ENCODE measurements at regions not wholly inside any gene's neighbourhood (a gene's known extent, or its start where the extent isn't known, plus 50 kb on each side); places are given as distances from the start of the nearest gene placed in this dataset.

DNA sequence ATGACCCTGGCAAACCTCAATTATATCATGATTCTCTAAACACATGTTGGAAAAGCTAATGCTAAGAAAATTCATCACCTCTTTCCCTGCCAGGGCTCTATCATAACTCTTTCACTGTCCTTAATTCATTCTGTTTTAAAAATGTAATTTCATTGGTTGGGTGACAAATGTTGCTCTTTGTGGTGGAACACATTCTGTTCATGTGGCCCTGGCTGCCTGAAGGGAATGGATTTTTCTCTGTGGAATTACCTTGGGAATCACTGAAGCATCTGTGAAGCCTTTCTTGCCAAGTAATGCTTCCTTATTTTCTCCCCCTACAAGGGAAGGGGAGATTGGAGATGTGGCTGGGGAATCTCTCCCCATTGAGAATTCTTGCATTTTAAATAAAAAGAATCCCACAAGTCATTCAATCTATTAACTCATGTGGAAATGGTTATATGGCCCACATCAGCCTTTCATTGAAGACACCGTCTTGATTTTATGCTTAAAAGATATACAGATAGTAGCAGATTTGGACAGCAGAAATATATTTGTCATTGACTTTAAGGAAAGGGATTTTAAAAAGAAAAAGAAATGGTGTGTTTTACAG lies 201.8 kb upstream of the NMUR2 start:
- TF ChIP-seq, protein P1, sequence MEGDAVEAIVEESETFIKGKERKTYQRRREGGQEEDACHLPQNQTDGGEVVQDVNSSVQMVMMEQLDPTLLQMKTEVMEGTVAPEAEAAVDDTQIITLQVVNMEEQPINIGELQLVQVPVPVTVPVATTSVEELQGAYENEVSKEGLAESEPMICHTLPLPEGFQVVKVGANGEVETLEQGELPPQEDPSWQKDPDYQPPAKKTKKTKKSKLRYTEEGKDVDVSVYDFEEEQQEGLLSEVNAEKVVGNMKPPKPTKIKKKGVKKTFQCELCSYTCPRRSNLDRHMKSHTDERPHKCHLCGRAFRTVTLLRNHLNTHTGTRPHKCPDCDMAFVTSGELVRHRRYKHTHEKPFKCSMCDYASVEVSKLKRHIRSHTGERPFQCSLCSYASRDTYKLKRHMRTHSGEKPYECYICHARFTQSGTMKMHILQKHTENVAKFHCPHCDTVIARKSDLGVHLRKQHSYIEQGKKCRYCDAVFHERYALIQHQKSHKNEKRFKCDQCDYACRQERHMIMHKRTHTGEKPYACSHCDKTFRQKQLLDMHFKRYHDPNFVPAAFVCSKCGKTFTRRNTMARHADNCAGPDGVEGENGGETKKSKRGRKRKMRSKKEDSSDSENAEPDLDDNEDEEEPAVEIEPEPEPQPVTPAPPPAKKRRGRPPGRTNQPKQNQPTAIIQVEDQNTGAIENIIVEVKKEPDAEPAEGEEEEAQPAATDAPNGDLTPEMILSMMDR (IDR thresholded peaks at IDR 0.05): no peak
- H3K4me1 Mint-ChIP-seq: no peaks in the 10 kb centered on the region
- ChIA-PET CTCF (no interaction called here), POLR2A (no interaction called here)
- peaks cover 2% of the 10 kb centered on the region for H3K9me3 Mint-ChIP-seq
- H3K27me3 Mint-ChIP-seq: no peaks in the 10 kb centered on the region
- intact Hi-C loops (cut with micrococcal nuclease): no loop called here
- H3K36me3 Mint-ChIP-seq (ENCODE audit: low read depth): no peaks in the 10 kb centered on the region
- ATAC-seq (ENCODE audit: low read depth) (no peak), DNase-seq (no peak)
- H3K4me3 Mint-ChIP-seq: no peak overlapping the region
- H3K27ac Mint-ChIP-seq: no peak overlapping the region

DNA sequence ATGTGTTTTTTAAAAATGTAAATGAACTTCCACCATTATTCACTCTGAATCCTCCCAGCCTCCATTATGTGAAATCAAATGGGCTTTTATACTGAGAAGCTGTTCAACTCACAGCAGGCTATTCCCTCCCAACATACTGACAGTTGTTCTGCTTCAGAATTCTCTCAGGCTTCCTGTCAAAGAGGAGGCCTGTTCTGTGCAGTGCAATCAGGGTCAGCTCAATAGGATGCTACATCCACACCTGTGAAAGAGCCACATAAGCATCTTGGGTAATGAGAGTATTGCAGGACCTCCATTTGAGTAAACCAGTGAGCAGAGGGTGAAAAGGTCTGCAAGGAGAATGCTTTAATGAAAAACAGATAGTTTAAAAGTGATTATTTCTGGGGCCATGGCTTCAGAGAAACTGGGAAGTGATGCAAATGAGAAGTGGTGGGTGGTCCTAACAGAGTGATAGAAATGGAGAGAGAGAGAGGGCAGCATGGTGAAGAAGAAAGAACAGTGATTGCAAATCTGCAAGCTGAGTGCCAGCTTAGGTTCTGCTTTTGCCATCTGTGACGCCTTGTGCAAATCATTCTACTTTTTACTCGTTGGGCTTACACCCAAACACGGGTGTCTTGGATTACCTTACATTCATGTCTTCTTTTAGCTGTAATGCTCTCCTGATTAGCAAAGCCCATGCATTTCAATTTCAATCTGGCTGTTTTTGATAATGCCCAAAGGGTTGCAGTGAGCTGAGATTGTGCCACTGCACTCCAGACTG lies 202.5 kb upstream of the NMUR2 start:
- no peaks in the 10 kb centered on the region for H3K36me3 Mint-ChIP-seq (ENCODE audit: low read depth)
- no peak overlapping the region for H3K27ac Mint-ChIP-seq
- H3K4me1 Mint-ChIP-seq: no peaks in the 10 kb centered on the region
- TF ChIP-seq, protein P1 (IDR thresholded peaks at IDR 0.05): no peak
- H3K27me3 Mint-ChIP-seq: no peaks in the 10 kb centered on the region
- intact Hi-C loops (cut with micrococcal nuclease): no loop called here
- H3K9me3 Mint-ChIP-seq: peaks cover 2% of the 10 kb centered on the region
- no peak overlapping the region for H3K4me3 Mint-ChIP-seq
- no peak for DNase-seq
- no peak for ATAC-seq (ENCODE audit: low read depth)
- CTCF ChIA-PET: no interaction called here
- POLR2A ChIA-PET: no interaction called here

DNA sequence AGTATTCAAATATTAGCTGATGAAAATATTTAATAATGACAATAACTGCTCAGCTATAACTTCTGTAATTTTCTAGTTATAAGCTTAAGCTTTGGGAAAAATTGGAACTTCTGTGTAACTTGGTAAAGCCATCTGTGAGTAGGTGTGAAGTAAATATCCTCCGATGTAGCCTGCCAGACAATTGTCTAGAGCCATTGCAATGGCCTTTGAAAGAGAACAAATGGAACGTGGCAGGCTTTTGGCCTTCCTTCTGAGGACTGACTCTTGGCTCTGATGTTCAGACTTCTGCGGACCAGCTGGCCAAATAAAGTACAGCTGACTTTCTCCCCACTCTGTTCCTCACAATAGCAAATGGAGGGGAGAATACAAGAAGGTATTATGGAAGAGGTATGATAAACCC lies 203.4 kb upstream of the NMUR2 start:
- ATAC-seq (ENCODE audit: low read depth) (no peak), DNase-seq (no peak)
- Mint-ChIP-seq H3K4me1 (no peaks in the 10 kb centered on the region), H3K9me3 (peaks cover 2% of the 10 kb centered on the region), H3K27ac (no peak overlapping the region), H3K27me3 (no peaks in the 10 kb centered on the region), H3K36me3 (ENCODE audit: low read depth) (no peaks in the 10 kb centered on the region), H3K4me3 (no peak overlapping the region)
- intact Hi-C loops (cut with micrococcal nuclease): no loop called here
- TF ChIP-seq, protein P1 (IDR thresholded peaks at IDR 0.05): no peak
- POLR2A ChIA-PET: no interaction called here
- CTCF ChIA-PET: no interaction called here

DNA sequence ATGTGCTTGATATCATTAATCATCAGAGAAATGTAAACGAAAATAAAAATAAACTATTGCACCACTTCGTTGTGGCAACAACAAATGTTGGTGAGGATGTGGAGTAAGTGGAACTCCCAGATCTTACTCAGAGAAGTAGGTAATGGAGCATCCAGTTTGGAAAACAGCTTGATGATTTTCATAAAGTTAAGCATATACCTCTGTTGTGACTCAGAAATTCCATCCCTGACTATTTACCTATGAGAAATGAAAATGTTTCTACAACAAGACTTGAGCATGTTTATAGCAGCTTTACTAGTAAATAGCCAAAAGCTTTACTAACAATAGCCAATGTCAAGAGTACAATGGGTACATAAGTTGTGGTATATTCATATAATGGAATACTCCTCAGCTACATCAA lies 214.7 kb upstream of the NMUR2 start:
- H3K4me3 Mint-ChIP-seq: no peak overlapping the region
- TF ChIP-seq, protein P1 (IDR thresholded peaks at IDR 0.05): no peak
- H3K27ac Mint-ChIP-seq: no peak overlapping the region
- ChIA-PET POLR2A (no interaction called here), CTCF (no interaction called here)
- no peaks in the 10 kb centered on the region for H3K36me3 Mint-ChIP-seq (ENCODE audit: low read depth)
- H3K9me3 Mint-ChIP-seq: no peaks in the 10 kb centered on the region
- no peak for DNase-seq
- no peak for ATAC-seq (ENCODE audit: low read depth)
- H3K27me3 Mint-ChIP-seq: no peaks in the 10 kb centered on the region
- intact Hi-C loops (cut with micrococcal nuclease): no loop called here
- no peaks in the 10 kb centered on the region for H3K4me1 Mint-ChIP-seq

DNA sequence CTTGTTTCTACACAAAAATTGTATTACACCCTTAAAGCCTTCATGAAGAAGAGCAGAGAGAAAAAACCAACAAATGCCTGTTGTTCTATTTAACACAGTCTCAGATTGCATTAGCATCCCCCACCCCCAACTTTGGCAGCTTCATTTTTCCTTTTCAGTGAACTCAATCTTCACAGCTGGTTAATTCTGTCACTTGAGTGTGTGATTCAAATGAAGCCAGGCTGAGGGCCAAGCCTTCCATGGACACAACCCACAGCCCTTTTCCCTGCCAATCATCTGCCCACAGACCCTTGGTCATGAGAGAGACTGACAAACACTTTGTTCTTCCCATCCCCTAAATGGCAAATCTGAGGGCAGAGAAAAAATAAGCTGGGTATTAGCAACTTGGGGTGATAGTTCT lies 217.5 kb upstream of the NMUR2 start:
- no peak overlapping the region for H3K27ac Mint-ChIP-seq
- no peak overlapping the region for H3K4me3 Mint-ChIP-seq
- CTCF ChIA-PET: no interaction called here
- no peaks in the 10 kb centered on the region for H3K27me3 Mint-ChIP-seq
- H3K4me1 Mint-ChIP-seq: no peaks in the 10 kb centered on the region
- TF ChIP-seq, protein P1 (IDR thresholded peaks at IDR 0.05): no peak
- POLR2A ChIA-PET: no interaction called here
- no peaks in the 10 kb centered on the region for H3K9me3 Mint-ChIP-seq
- intact Hi-C loops (cut with micrococcal nuclease): no loop called here
- no peaks in the 10 kb centered on the region for H3K36me3 Mint-ChIP-seq (ENCODE audit: low read depth)
- no peak for DNase-seq
- no peak for ATAC-seq (ENCODE audit: low read depth)

Data from activated B cell treated with CpG ODN at 0.5 μM for 24 hours (primary cell).